ENCODE measurements at regions not wholly inside any gene's neighbourhood (a gene's known extent, or its start where the extent isn't known, plus 50 kb on each side); places are given as distances from the start of the nearest gene placed in this dataset.
"Not testable (repeated sequence)": the region's sequence is repeated elsewhere in the genome, so short reads cannot be mapped to it uniquely, and the experiment has no call there.

DNA sequence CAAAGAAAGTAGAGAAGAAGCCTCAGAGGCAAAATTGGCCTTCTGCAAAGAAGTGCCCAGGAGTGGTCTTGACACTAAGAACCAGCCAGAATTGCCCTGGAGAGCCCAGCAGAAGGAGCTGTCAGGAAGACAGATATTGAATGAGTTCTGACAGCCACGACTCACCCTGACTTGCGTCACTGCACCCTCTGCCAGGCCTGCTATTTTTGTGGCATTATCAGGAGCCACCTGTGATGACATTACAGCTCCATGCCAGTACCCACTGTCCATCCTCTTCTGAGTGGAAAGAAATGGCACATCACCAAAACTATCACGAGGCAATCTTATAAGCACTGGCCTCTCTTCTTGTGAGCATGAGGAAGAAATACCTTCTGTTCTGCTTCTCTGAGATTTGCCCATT, 67.7 kb downstream of the SMIM20 start:
- no peak for DNase-seq (ENCODE audit: low read depth in 2 of 2)

DNA sequence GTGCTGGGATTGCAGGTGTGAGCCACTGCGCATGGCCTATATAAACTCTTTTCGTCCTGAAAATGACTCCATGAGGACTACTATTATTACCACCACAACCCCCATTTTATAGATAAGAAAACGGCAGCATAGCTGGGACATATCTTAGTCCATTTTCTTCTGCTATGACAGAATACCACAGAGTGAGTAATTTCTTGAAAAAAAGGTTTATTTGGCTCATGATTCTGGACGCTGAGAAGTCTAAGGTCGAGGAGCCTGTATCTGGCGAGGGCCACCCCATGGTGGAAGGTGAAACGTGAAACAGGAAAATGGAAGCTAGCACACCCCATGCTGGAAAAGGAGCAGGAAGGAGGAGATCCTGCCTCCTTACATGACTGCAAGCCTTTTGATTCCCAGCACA, 68.9 kb downstream of the SMIM20 start:
- no peak for DNase-seq (ENCODE audit: low read depth in 2 of 2)

DNA sequence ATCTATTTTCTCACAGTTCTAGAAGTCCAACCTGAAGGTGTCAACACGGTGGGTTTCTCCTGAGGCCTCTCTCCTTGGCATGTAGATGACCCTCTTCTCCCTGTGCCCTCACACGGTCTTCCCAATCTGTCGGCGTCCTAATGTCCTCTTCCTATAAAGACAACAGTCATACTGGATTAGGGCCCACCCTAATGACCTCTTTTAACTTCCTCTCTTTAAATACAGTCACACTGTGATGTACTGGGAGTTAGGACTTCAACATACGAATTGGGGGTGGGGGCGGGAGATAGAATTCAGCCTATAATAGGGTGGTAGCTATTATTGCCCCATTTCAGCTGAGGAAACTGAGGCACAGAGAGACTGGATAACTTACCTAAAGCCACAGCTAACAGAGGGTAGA, 70.2 kb downstream of the SMIM20 start:
- no peak for DNase-seq (ENCODE audit: low read depth in 2 of 2)

DNA sequence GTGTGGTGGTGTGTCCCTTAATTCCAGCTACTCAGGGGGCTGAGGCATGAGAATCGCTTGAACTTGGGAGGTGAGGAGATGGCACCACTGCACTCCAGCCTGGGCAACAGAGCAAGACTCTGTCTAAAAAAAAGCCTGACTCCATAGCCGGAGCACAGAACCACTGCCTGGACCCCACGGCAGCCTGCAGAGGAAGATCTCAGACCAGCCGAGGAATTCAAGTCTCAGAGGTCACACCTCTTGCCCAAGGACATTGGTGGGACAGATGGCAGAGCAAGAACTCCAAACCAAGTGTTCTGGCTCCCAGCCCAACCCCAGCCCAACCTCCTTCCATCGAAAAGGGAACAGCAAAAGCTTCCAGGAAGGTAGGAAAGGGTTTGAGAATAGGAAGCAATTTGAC, 70.8 kb downstream of the SMIM20 start:
- DNase-seq (ENCODE audit: low read depth in 2 of 2), result no peak

DNA sequence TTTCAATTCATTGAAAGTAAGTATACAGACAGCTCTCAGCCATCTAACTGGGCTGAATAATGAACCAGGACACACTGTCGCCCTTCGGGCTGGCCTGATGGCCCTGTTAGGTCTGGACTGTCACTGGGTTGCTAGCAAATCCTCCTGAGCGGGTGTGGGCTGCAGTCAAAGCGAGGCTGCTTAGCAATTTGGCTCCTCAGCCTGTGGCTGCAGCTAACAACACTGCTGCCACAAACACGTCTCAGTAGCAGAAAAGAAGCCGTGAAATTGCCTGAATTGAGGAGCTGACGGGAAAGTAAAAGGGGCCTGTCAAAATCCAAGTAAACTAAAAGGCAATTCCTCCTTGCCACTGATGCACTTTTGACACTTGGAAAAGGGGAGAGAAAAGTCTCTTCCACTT, 72.8 kb downstream of the SMIM20 start:
- no peak for DNase-seq (ENCODE audit: low read depth in 2 of 2)

DNA sequence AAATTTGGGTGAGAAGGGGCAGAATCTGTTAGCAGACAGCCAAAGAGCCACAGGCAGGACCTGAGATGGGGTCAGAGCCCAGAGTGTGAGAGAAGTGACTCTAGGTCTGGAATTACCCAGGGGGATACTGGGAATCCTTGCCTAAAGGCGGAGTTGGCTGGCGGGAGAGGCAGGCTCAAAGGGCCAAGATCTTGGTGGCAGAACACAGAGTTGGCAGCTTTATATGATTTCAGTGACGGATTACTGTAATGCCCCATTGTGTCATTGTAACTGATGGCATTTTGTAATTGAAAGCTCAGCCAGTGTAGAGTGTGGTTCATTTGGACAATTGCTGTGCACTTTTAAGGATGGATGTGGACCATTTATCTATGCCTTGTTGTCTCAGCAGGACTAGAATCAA, 77.3 kb downstream of the SMIM20 start:
- no peak for DNase-seq (ENCODE audit: low read depth in 2 of 2)

DNA sequence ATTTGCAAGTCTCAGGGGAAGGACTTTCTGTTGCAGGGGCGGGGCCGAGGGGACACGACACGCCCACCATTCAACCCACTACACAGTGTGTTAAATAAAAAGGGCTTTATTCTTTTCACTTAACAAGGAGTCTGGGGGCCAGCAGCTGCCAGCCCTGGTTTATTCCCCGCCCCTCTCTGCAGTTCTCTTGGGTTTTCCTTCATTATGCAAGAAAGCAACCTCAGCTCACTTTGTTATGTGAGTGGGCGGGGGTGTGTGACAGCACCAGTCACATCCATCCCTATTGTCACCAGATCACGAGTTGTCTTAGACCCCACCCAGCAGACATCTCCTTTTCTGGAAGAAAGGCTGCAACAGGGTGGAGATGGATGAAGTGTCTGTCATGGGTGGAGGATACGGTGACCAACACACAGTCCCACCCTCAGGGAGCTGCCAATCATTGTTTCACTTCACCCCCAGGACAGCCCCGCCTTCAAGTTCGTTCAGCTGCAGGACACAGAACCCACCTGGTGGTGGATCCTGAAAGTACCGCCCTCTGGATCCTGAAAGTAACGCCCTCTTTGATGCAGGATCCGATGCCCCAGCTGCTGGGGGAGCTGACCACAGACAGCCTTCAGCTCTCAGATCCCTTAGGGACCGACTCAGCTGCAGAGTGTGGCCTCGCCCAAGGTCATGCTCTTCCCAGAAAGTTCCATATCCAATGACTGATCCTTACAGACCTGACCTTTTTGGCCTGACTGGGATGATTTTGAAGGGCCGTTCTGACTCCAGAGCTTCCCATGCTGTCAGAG, 79.6 kb downstream of the SMIM20 start:
- DNase-seq (ENCODE audit: low read depth in 2 of 2), result peak in 1 of 2 donors; percentile 5

DNA sequence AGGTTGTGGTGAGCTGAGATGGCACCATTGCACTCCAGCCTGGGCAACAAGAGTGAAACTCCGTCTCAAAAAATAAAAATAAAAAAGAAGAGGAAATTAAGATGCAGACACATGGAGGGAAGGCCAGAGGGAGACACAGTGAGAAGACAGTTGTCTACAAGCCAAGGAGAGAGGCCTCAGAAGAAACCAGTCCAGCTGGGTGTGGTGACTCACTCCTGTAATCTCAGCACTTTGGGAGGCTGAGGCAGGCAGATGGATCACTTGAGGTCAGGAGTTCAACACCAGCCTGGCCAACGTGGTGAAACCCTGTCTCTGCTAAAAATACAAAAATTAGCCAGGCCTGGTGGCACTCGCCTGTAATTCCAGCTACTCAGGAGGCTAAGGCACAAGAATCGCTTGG, 80.6 kb downstream of the SMIM20 start:
- DNase-seq (ENCODE audit: low read depth in 2 of 2), result not testable (repeated sequence)

DNA sequence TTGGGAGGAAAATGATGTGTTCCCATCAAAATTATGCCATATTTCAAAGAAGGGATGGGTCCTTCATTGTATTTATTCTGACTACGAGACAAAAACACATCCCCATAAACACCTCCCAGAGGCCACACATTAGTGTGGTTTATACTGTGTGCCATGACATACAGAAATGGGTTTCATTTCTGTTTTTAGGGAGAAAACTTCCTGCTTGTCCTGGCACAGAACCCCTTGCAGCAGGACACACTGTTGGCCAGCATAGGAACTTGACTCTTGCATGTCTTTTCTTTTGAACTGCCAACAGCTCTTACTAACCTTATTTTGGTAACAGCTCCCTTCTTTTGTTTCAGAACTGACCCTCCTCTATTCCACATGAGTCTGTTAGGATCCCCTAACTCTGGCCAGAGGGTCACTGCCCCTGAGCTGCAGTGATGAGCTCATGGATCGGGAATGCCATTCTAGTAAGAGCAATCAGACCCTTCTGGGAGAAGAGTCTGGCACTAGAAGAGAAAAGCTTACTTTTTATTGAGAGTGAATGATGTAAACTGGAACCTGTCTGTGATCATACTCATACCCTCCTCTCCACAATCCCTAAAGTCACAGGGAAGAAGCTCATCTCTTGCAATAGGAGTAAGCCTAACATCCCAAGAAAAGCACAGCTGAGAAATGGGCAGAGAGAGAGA, 86.4 kb downstream of the SMIM20 start:
- no peak for DNase-seq (ENCODE audit: low read depth in 2 of 2)

DNA sequence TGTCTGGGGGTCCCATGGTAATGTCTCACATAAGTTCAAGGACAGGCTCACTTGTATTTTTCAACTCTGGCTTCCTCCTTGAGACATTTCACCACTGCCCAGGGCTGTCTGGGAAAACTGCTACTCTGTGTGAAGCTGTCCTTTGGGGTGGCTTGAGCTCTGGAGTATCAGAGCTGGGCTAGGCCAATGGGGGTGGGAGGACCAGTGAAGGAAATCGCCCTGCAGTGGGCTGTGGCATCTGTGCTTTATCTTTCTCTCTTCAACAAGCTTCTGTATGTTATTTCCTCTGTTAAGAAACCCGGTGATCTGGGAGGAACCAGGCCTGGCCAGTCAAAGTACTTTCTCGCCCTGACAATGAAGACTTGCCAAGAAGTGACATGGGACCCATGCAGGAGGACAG, 87.4 kb downstream of the SMIM20 start:
- DNase-seq (ENCODE audit: low read depth in 2 of 2), result no peak

DNA sequence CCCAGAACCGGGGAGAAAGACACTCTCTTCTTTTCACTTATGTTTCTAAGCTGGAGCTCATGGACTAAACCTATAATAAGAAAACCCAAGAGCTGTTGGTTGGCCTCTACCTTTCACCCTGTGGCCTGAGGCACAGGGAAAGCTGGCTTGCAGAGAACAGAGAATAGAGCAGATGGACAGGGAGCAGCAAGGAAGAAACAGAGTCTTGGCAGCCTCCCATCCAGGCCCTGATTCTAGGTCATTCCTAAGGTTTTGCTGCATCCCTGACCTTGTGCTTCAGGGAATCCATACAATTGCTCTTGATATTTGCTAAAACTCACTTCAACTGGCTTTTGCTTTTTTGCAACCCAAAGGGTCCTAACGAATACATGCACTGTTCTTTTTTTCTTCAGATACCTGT, 87.8 kb downstream of the SMIM20 start:
- DNase-seq (ENCODE audit: low read depth in 2 of 2), result no peak

DNA sequence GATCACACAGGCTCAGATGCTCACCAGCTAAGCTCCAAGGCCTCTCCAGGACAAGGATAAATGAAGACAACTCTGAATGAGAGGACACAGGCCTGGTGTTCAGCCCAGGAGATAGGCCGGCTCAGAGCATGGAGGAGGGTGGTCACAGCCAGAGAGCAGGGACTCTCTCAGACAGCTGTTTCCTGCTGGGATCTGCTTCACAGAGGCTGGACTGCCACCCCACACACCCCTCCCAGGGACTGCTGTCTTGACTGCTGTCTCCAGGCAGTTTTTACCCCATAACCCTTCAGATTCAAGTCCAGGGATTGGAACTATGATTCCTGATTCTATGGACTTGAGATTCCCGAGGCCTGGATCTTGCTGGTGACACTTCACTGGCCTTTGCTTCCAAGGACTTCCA, 89.0 kb downstream of the SMIM20 start:
- no peak for DNase-seq (ENCODE audit: low read depth in 2 of 2)

DNA sequence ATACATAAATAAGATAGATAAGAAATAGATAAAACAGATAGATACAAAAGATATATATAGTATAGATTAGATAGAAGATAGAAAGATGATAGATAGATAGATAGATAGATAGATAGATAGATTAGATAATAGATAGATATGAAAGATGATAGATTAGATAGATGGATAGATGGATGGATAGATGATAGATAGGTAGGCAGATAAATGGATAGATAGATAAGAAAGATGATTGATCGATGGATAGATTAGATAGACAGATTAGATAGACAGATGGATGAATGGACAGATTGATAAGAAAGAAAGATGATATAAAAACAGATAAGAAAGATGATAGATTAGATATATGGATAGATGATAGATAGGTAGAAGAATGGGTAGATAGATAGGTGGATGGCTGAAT, 90.3 kb downstream of the SMIM20 start:
- DNase-seq (ENCODE audit: low read depth in 2 of 2), result no peak

DNA sequence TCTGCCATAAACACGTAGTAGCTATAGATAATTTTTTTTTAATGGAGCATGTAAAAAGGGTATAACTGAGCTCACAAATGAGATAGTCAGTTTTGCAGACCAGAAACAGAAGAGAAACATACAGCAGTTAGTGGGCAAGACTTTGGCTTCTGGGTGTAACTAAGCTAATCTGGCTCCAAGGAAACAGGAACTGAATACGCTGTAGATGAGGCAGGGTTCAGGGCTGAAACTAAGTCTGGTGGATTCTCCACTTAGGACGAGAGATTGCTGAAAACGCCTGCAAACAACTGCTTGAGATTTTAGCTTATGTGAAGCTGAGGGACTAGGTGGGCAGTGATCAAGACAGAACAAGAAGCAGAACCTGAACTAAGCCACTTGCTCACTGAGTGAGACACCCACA, 91.7 kb downstream of the SMIM20 start:
- no peak for DNase-seq (ENCODE audit: low read depth in 2 of 2)

DNA sequence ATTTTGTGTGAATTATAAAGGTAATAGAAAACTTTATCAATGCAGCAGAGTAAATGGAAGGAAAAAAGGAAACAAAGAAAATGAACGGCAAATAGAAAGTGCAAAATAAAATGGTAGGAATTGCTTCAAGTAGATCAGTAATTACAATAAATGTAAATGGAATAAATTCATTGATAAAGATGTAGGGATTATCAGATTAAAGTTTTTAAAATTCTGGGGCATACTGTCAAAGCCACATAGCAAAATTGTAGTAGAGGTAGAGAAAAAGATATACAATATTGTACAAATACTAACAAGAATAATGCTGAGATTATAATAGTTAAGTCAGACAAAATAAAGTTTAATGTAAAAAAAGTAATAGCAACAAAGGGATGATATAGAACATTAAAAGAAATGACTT, 94.7 kb downstream of the SMIM20 start:
- no peak for DNase-seq (ENCODE audit: low read depth in 2 of 2)

DNA sequence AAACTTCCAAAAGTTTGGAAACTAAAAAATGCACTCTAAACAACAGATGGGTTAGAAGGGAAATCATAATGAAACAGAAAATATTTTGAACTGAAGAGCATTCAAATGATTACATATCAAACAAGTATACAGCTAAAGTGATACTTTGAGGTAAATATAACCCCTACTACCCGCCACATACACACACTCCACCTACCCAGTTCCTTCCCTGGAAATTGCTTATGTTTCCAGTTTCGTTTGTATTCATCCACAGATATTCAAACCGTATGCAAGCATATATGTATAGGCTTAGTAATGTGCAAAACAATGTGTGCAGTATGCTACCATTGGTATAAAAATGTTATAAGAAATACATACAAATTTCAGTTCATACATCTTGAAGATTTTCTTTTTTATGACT, 95.5 kb downstream of the SMIM20 start:
- no peak for DNase-seq (ENCODE audit: low read depth in 2 of 2)

DNA sequence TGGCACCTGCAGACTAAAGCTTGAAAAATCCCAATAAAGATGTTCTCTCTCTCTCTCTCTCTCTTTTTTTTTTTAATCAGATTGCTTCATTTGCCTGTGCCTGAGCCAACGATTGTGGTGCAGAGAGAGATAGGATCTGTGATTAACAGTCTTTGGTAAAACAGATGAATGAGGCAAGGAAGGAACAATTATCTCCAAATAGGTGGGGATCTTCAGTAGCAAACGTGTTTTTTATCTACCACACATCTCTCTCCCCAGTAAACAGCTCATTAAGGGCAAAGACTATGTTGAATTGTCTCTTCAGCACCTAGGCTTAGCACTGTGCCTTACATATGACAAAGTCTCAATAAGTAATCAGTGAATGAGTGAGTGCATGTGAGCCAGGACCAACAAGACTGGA, 96.3 kb downstream of the SMIM20 start:
- no peak for DNase-seq (ENCODE audit: low read depth in 2 of 2)

DNA sequence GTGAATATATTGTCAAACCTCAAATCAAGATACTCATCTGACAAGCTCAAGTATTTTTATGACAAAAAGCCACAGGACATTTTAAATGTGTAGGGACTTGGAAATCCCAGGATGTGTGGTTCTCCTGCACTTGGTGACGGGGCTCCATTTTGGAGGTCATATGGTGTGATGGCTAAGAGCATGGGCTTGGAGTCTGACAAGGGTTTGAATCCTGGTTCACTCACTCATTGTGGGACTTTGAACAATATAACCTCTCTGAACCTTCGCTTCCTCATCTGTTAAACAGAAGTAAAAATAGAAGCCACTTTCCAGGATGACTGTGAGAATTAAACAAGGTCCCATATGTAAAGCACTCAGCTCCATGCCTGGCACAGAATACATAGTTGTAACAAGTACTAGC, 99.6 kb downstream of the SMIM20 start:
- DNase-seq (ENCODE audit: low read depth in 2 of 2), result no peak

DNA sequence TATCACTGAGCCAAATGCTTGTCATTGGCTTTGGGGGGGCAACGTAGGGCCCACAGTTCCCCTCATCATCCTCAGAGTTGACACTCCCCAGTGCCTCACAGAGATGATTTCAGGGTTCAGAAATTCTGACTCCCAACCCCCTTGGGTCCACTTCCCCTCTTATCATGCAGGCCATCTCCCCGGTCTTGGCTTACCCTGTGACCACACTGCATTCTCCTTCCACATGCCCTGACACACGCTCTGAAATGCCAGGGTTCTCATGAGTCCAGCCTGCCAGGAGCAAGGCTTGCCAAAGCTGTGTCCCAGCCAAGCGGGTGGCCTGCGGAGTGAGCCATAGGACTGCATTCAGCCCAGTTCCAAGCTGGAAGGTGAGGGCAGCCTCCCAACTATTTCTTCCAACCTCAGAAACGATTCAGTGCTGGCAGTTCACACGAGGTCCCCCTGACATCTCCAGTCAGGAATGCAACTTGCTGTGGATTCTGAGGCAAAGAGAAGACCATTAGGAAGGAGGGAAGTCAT, 101.2 kb downstream of the SMIM20 start:
- DNase-seq (ENCODE audit: low read depth in 2 of 2), result no peak

DNA sequence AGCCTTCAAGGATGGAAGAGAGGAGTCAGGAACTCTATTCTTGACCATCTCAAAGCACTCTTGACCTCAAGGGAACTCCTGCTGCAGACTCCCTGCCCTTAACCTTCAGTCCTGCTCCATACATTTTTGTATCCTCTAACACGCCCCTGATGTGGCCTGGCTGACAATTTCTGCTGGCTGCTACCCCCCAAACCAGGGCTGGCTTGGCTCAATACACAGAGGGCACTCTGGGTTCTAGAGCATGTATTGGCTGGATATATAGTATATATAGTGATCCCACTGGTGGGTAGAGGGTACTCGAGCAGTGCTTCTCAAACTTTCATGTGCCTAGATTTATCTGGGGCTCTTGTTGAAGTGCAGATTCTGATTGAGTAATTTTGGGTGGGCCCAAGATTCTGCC, 101.9 kb downstream of the SMIM20 start:
- DNase-seq (ENCODE audit: low read depth in 2 of 2), result no peak

DNA sequence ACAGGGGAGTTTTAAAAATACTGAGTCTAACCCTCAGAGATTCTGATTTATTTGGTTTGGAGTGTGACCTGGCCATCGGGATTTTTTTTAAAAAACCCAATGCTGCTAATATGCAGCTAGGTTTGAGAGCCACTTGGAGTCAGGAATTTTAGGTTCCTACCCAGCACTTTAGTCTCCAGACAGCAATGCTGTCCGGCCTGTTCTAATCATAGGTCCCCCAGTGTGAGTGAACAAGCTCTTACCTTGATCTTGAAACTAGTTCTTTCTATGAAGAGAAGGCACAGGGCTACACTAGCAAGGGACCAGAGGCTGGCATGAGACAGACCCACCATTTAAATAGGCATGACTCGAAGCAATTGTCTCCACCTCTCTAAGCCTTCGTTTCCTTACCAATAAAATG, 103.5 kb downstream of the SMIM20 start:
- DNase-seq (ENCODE audit: low read depth in 2 of 2), result no peak

DNA sequence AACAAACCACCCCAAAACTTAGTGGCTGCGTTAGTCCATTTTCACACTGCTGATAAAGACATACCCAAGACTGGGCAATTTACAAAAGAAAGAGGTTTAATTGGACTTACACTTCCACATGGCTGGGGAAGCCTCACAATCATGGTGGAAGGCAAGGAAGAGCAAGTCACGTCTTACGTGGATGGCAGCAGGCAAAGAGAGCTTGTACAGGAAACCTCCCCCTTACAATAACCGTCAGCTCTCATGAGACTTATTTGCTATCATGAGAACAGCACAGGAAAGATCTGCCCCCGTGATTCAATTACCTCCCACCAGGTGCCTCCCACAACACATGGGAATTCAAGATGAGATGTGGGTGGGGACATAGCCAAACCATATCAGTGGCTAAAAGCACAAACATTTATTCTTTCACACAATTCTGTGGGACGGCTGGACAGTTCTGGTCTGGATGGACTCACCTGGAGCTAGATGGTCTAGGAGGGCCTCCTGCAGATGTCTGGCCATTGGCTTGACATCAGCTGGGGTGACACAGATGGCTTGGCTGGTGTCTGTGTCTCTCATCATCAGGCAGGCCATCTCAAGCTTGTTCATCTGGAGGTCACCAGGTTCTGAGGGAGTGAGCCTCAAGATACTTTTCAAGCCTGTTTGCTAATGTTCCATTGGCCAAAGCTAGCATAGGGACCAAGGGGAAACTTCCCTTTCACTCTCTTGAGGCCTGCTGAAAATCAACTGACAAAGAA, 104.1 kb downstream of the SMIM20 start:
- not testable (repeated sequence) for DNase-seq (ENCODE audit: low read depth in 2 of 2)

All from stimulated activated CD4-positive, alpha-beta T cell treated with anti-CD3 and anti-CD28 coated beads, Interleukin-1b, Interleukin-23, amount 100 ng/mL, for 4 hours (primary cell).